CD4-positive, alpha-beta memory T cell (primary cell): ENCODE measurements at regions not wholly inside any gene's neighbourhood (a gene's known extent, or its start where the extent isn't known, plus 50 kb on each side); places are given as distances from the start of the nearest gene placed in this dataset.

ENCODE experiments used
- CTCF ChIA-PET: fragments of 350-600 bp; sonication (Branson Sonifier 250); formaldehyde crosslinking; loops from one replicate; lab custom pipeline; 2021; ENCODE audit warnings: inconsistent platforms; ENCODE audit not compliant: partially characterized antibody; lab: Charles Lee
- POLR2A ChIA-PET: fragments of 350-600 bp; sonication (Branson Sonifier 250); formaldehyde crosslinking; loops from one replicate; lab custom pipeline; 2021; ENCODE audit not compliant: partially characterized antibody; lab: Charles Lee
- DNase-seq, 5 donors: peaks; one replicate each; pipeline versions ENCODE4 v3.0.0 to v3.0.0-alpha.2; 2020 to 2022; ENCODE audit warnings: mixed read lengths in 1 of 5
- H3K27ac ChIP-seq: one replicate; pipeline ENCODE4 v1.7.0; 2013; ENCODE audit warnings: low read depth, low read length
- H3K27me3 ChIP-seq: 2 replicates; pipeline ENCODE4 v1.7.0; 2013; ENCODE audit warnings: mild to moderate bottlenecking, low read length, moderate library complexity; ENCODE audit not compliant: insufficient read depth
- H3K36me3 ChIP-seq: 2 replicates; pipeline ENCODE4 v1.7.0; 2013; ENCODE audit warnings: mild to moderate bottlenecking, low read length, moderate library complexity; ENCODE audit not compliant: insufficient read depth
- H3K4me1 ChIP-seq: 2 replicates; pipeline ENCODE4 v1.7.0; 2013; ENCODE audit warnings: mild to moderate bottlenecking, low read length, moderate library complexity; ENCODE audit not compliant: insufficient read depth
- H3K4me3 ChIP-seq, 2 donors: one replicate each; pipeline ENCODE4 v1.7.0; 2013; ENCODE audit warnings: low read length in 2 of 2, mild to moderate bottlenecking in 1 of 2
- H3K9me3 ChIP-seq, 2 donors: one replicate each; pipeline ENCODE4 v1.7.0; 2013; ENCODE audit warnings: low read length in 2 of 2, control low read depth in 1 of 2; ENCODE audit not compliant: control insufficient read depth in 1 of 2
- H3K27ac Mint-ChIP-seq, 7 donors: one replicate each; pipeline ENCODE4 v1.8.0; 2020 to 2021; ENCODE audit warnings: mixed read lengths in 7 of 7, mild to moderate bottlenecking in 6 of 7, inconsistent platforms in 3 of 7, moderate library complexity in 3 of 7
- H3K27me3 Mint-ChIP-seq, 2 donors: one replicate each; pipeline ENCODE4 v1.8.0; 2020 to 2021; ENCODE audit warnings: mixed read lengths in 2 of 2
- H3K36me3 Mint-ChIP-seq, 2 donors: one replicate each; pipeline ENCODE4 v1.8.0; 2020 to 2021; ENCODE audit warnings: mixed read lengths in 2 of 2, inconsistent platforms in 1 of 2, mild to moderate bottlenecking in 1 of 2
- H3K4me1 Mint-ChIP-seq, 4 donors: one replicate each; pipeline ENCODE4 v1.8.0; 2020 to 2021; ENCODE audit warnings: mixed read lengths in 4 of 4, mild to moderate bottlenecking in 1 of 4
- H3K4me3 Mint-ChIP-seq, 8 donors: one replicate each; pipeline ENCODE4 v1.8.0; 2020 to 2021; ENCODE audit warnings: mixed read lengths in 8 of 8, mild to moderate bottlenecking in 7 of 8, moderate library complexity in 6 of 8, inconsistent platforms in 3 of 8
- H3K9me3 Mint-ChIP-seq, 8 donors: one replicate each; pipeline ENCODE4 v1.8.0; 2020 to 2021; ENCODE audit warnings: mixed read lengths in 8 of 8, mild to moderate bottlenecking in 5 of 8, inconsistent platforms in 3 of 8, moderate library complexity in 1 of 8
- intact Hi-C: fragments of 100-400 bp; cut with micrococcal nuclease; formaldehyde crosslinking; loops from one replicate; pipeline ENCODE4 v1.15.1; 2023

- Mint-ChIP-seq H3K27me3 (no peaks in the 10 kb centered on the region), H3K4me1 (no peaks in the 10 kb centered on the region), H3K9me3 (peaks cover 0 to 2% (median 0%) of the 10 kb centered on the region in 8 donors), H3K4me3 (no peak overlapping the region), H3K36me3 (no peaks in the 10 kb centered on the region), H3K27ac (no peak overlapping the region)
- POLR2A ChIA-PET = no interaction called here
- Histone ChIP-seq H3K36me3 (no peaks in the 10 kb centered on the region), H3K9me3 (no peaks in the 10 kb centered on the region), H3K27me3 (no peaks in the 10 kb centered on the region), H3K4me1 (no peaks in the 10 kb centered on the region), H3K4me3 (no peak overlapping the region), H3K27ac (no peak overlapping the region)
- no peak for DNase-seq
- CTCF ChIA-PET = no interaction called here
- intact Hi-C loops = no loop called here
These were observed 163.5 kb downstream of the CCER1 start for GRCh38 chr12:90791445-90791844.

GRCh38 chr12:90790747-90791146 is 164.2 kb downstream of the CCER1 start:
- intact Hi-C loops = no loop called here
- no peak for DNase-seq
- H3K27me3 Mint-ChIP-seq = no peaks in the 10 kb centered on the region
- H3K36me3 Mint-ChIP-seq = no peaks in the 10 kb centered on the region
- H3K9me3 Mint-ChIP-seq = peaks cover 0 to 2% (median 0%) of the 10 kb centered on the region in 8 donors
- H3K4me3 ChIP-seq = no peak overlapping the region
- H3K27ac ChIP-seq = no peak overlapping the region
- no peak overlapping the region for H3K4me3 Mint-ChIP-seq
- no peaks in the 10 kb centered on the region for H3K4me1 ChIP-seq
- H3K36me3 ChIP-seq = no peaks in the 10 kb centered on the region
- H3K27me3 ChIP-seq = no peaks in the 10 kb centered on the region
- CTCF ChIA-PET = no interaction called here
- H3K27ac Mint-ChIP-seq = no peak overlapping the region
- no peaks in the 10 kb centered on the region for H3K4me1 Mint-ChIP-seq
- no peaks in the 10 kb centered on the region for H3K9me3 ChIP-seq
- POLR2A ChIA-PET = no interaction called here

- peaks cover 1 to 5% of the 10 kb centered on the region in 2 donors for H3K27me3 Mint-ChIP-seq
- no peak for DNase-seq
- no peaks in the 10 kb centered on the region for H3K4me1 Mint-ChIP-seq
- ChIA-PET POLR2A (no interaction called here), CTCF (no interaction called here)
- no peaks in the 10 kb centered on the region for H3K9me3 ChIP-seq
- no peaks in the 10 kb centered on the region for H3K27me3 ChIP-seq
- no peak overlapping the region for H3K4me3 Mint-ChIP-seq
- no peak overlapping the region for H3K27ac Mint-ChIP-seq
- H3K9me3 Mint-ChIP-seq = no peaks in the 10 kb centered on the region
- no peaks in the 10 kb centered on the region for H3K36me3 ChIP-seq
- no peaks in the 10 kb centered on the region for H3K36me3 Mint-ChIP-seq
- no peak overlapping the region for H3K27ac ChIP-seq
- H3K4me1 ChIP-seq = no peaks in the 10 kb centered on the region
- no peak overlapping the region for H3K4me3 ChIP-seq
- intact Hi-C loops = no loop called here
These were observed 181.5 kb downstream of the CCER1 start for GRCh38 chr12:90773491-90773890.

GRCh38 chr12:90770861-90771260 is 184.1 kb downstream of the CCER1 start:
- CTCF ChIA-PET = no interaction called here
- no peak overlapping the region for H3K27ac ChIP-seq
- H3K9me3 ChIP-seq = no peaks in the 10 kb centered on the region
- H3K4me1 ChIP-seq = no peaks in the 10 kb centered on the region
- Mint-ChIP-seq H3K27ac (no peak overlapping the region), H3K9me3 (peaks cover 0 to 2% (median 0%) of the 10 kb centered on the region in 8 donors), H3K36me3 (no peaks in the 10 kb centered on the region), H3K4me1 (no peaks in the 10 kb centered on the region), H3K4me3 (no peak overlapping the region), H3K27me3 (peaks cover 1 to 5% of the 10 kb centered on the region in 2 donors)
- H3K36me3 ChIP-seq = no peaks in the 10 kb centered on the region
- no peaks in the 10 kb centered on the region for H3K27me3 ChIP-seq
- DNase-seq = no peak
- intact Hi-C loops = no loop called here
- H3K4me3 ChIP-seq = no peak overlapping the region
- POLR2A ChIA-PET = no interaction called here

- Histone ChIP-seq H3K36me3 (no peaks in the 10 kb centered on the region), H3K4me3 (no peak overlapping the region), H3K9me3 (no peaks in the 10 kb centered on the region), H3K4me1 (no peaks in the 10 kb centered on the region), H3K27me3 (no peaks in the 10 kb centered on the region), H3K27ac (no peak overlapping the region)
- POLR2A ChIA-PET = no interaction called here
- intact Hi-C loops = no loop called here
- CTCF ChIA-PET = no interaction called here
- DNase-seq = no peak
- Mint-ChIP-seq H3K27ac (no peak overlapping the region), H3K36me3 (no peaks in the 10 kb centered on the region), H3K4me3 (no peak overlapping the region), H3K9me3 (peaks cover 0 to 4% (median 0%) of the 10 kb centered on the region in 8 donors), H3K27me3 (peaks cover 0 to 2% of the 10 kb centered on the region in 2 donors), H3K4me1 (no peaks in the 10 kb centered on the region)
These were observed 197.0 kb downstream of the CCER1 start for GRCh38 chr12:90757957-90758356.

GRCh38 chr12:90745211-90745610 is 209.8 kb downstream of the CCER1 start:
- Histone ChIP-seq H3K27ac (no peak overlapping the region), H3K36me3 (no peaks in the 10 kb centered on the region), H3K9me3 (no peaks in the 10 kb centered on the region), H3K27me3 (no peaks in the 10 kb centered on the region), H3K4me1 (no peaks in the 10 kb centered on the region), H3K4me3 (no peak overlapping the region)
- no peak for DNase-seq
- H3K36me3 Mint-ChIP-seq = no peaks in the 10 kb centered on the region
- no peak overlapping the region for H3K4me3 Mint-ChIP-seq
- H3K27ac Mint-ChIP-seq = no peak overlapping the region
- H3K27me3 Mint-ChIP-seq = no peaks in the 10 kb centered on the region
- H3K9me3 Mint-ChIP-seq = peaks cover 0 to 5% (median 0%) of the 10 kb centered on the region in 8 donors
- intact Hi-C loops = no loop called here
- ChIA-PET POLR2A (no interaction called here), CTCF (no interaction called here)
- no peaks in the 10 kb centered on the region for H3K4me1 Mint-ChIP-seq

- intact Hi-C loops = no loop called here
- DNase-seq = peak in 1 of 5 donors; percentile 13
These were observed 213.4 kb downstream of the CCER1 start for GRCh38 chr12:90741611-90742010.

GRCh38 chr12:90729736-90730135 is 225.2 kb downstream of the CCER1 start:
- intact Hi-C loops = no loop called here
- H3K4me1 ChIP-seq = no peaks in the 10 kb centered on the region
- H3K36me3 ChIP-seq = no peaks in the 10 kb centered on the region
- peaks cover 3 to 4% of the 10 kb centered on the region in 2 donors for H3K27me3 Mint-ChIP-seq
- H3K36me3 Mint-ChIP-seq = no peaks in the 10 kb centered on the region
- H3K27ac ChIP-seq = no peak overlapping the region
- H3K27ac Mint-ChIP-seq = no peak overlapping the region
- H3K4me3 ChIP-seq = no peak overlapping the region
- no peaks in the 10 kb centered on the region for H3K9me3 ChIP-seq
- CTCF ChIA-PET = no interaction called here
- POLR2A ChIA-PET = no interaction called here
- H3K4me1 Mint-ChIP-seq = no peaks in the 10 kb centered on the region
- H3K4me3 Mint-ChIP-seq = no peak overlapping the region
- no peaks in the 10 kb centered on the region for H3K27me3 ChIP-seq
- H3K9me3 Mint-ChIP-seq = peaks cover 0 to 3% (median 0%) of the 10 kb centered on the region in 8 donors
- DNase-seq = no peak

More at GRCh38 chr12:90741611-90742010, 213.4 kb downstream of the CCER1 start:
- H3K36me3 Mint-ChIP-seq = no peaks in the 10 kb centered on the region
- Histone ChIP-seq H3K36me3 (no peaks in the 10 kb centered on the region), H3K4me1 (no peaks in the 10 kb centered on the region), H3K27me3 (no peaks in the 10 kb centered on the region), H3K27ac (no peak overlapping the region), H3K4me3 (no peak overlapping the region), H3K9me3 (no peaks in the 10 kb centered on the region)
- POLR2A ChIA-PET = no interaction called here
- CTCF ChIA-PET = no interaction called here
- no peak overlapping the region for H3K27ac Mint-ChIP-seq
- peaks cover 0 to 5% (median 0%) of the 10 kb centered on the region in 8 donors for H3K9me3 Mint-ChIP-seq
- H3K4me3 Mint-ChIP-seq = no peak overlapping the region
- peaks cover 0 to 2% of the 10 kb centered on the region in 2 donors for H3K27me3 Mint-ChIP-seq
- H3K4me1 Mint-ChIP-seq = no peaks in the 10 kb centered on the region
